ENCODE measurements at regions not wholly inside any gene's neighbourhood (a gene's known extent, or its start where the extent isn't known, plus 50 kb on each side); places are given as distances from the start of the nearest gene placed in this dataset.

DNA sequence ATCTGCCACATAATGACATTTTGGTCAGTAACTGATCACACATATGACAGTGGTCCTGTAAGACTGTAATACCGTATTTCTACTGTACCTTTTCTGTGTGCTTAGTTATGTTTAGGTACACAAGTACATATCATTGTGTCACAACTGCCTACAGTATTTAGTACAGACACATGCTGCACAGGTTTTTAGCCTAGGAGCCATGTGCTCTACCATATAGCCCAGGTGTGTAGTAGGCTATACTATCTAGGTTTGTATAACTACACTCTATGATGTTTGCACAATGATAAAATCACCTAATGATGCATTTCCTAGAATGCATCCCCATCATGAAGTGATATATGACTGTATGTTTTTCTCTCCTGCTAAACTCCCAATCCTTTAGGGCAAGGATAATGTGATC lies 61.2 kb upstream of the MIR17HG start:
- FAIRE-seq (no peak), ATAC-seq (no peak), DNase-seq (ENCODE audit: low read depth in 1 of 2, low spot score in 1 of 2) (no peak)
- POLR2A ChIA-PET, result no interaction called here
- H3K4me1 ChIP-seq, result no peaks in the 10 kb centered on the region
- no peak for TF ChIP-seq HMGXB4 (CRISPR knock-in tag; IDR thresholded peaks at IDR 0.05; ENCODE audit: borderline replicate concordance)
- TF ChIP-seq TP53 (CRISPR knock-in tag; IDR thresholded peaks at IDR 0.05), result no peak
- TF ChIP-seq RAD21 (conservative IDR thresholded peaks at IDR 0.05 in 1 of 2, IDR thresholded peaks at IDR 0.05 in 1 of 2), result no peak
- no peak for TF ChIP-seq HEYL (CRISPR knock-in tag; IDR thresholded peaks at IDR 0.05)
- no peak for TF ChIP-seq NFE2L2 (conservative IDR thresholded peaks at IDR 0.05; ENCODE audit: low read length)
- TF ChIP-seq CHD4 (IDR thresholded peaks at IDR 0.05; ENCODE audit: borderline replicate concordance), result no peak
- TF ChIP-seq JUN (IDR thresholded peaks at IDR 0.05), result no peak
- no peak for TF ChIP-seq EHMT2 (IDR thresholded peaks at IDR 0.05; ENCODE audit: low read depth)
- TF ChIP-seq CBX8 (IDR thresholded peaks at IDR 0.05), result no peak
- no peak for TF ChIP-seq RARB (CRISPR knock-in tag; IDR thresholded peaks at IDR 0.05)
- TF ChIP-seq EHF (CRISPR knock-in tag; IDR thresholded peaks at IDR 0.05), result no peak
- no peak for TF ChIP-seq ESRRA (IDR thresholded peaks at IDR 0.05; ENCODE audit: borderline replicate concordance, low read length)
- no peak for TF ChIP-seq FOXS1 (CRISPR knock-in tag; IDR thresholded peaks at IDR 0.05)
- TF ChIP-seq FOSL2 (IDR thresholded peaks at IDR 0.05), result no peak
- TF ChIP-seq FOSL2 (CRISPR knock-in tag; IDR thresholded peaks at IDR 0.05), result no peak
- TF ChIP-seq, protein P1, sequence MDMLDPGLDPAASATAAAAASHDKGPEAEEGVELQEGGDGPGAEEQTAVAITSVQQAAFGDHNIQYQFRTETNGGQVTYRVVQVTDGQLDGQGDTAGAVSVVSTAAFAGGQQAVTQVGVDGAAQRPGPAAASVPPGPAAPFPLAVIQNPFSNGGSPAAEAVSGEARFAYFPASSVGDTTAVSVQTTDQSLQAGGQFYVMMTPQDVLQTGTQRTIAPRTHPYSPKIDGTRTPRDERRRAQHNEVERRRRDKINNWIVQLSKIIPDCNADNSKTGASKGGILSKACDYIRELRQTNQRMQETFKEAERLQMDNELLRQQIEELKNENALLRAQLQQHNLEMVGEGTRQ (IDR thresholded peaks at IDR 0.05), result no peak
- TF ChIP-seq, protein P2, sequence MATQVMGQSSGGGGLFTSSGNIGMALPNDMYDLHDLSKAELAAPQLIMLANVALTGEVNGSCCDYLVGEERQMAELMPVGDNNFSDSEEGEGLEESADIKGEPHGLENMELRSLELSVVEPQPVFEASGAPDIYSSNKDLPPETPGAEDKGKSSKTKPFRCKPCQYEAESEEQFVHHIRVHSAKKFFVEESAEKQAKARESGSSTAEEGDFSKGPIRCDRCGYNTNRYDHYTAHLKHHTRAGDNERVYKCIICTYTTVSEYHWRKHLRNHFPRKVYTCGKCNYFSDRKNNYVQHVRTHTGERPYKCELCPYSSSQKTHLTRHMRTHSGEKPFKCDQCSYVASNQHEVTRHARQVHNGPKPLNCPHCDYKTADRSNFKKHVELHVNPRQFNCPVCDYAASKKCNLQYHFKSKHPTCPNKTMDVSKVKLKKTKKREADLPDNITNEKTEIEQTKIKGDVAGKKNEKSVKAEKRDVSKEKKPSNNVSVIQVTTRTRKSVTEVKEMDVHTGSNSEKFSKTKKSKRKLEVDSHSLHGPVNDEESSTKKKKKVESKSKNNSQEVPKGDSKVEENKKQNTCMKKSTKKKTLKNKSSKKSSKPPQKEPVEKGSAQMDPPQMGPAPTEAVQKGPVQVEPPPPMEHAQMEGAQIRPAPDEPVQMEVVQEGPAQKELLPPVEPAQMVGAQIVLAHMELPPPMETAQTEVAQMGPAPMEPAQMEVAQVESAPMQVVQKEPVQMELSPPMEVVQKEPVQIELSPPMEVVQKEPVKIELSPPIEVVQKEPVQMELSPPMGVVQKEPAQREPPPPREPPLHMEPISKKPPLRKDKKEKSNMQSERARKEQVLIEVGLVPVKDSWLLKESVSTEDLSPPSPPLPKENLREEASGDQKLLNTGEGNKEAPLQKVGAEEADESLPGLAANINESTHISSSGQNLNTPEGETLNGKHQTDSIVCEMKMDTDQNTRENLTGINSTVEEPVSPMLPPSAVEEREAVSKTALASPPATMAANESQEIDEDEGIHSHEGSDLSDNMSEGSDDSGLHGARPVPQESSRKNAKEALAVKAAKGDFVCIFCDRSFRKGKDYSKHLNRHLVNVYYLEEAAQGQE (IDR thresholded peaks at IDR 0.05), result no peak
- no peak for TF ChIP-seq EP300 (IDR thresholded peaks at IDR 0.05)
- TF ChIP-seq PHF8 (IDR thresholded peaks at IDR 0.05; ENCODE audit: borderline replicate concordance, low read depth), result no peak
- no peak for TF ChIP-seq CEBPB (IDR thresholded peaks at IDR 0.05)
- H3K4me2 ChIP-seq, result no peak overlapping the region
- no peaks in the 10 kb centered on the region for H3K9me3 ChIP-seq
- no peak overlapping the region for H3K4me3 ChIP-seq
- 0% methylated on average over 1 of the region's 1 CpG for WGBS (ENCODE audit: missing lambda C conversion rate)
- H3K27ac ChIP-seq, result no peak overlapping the region
- CTCF ChIA-PET, result no interaction called here

DNA sequence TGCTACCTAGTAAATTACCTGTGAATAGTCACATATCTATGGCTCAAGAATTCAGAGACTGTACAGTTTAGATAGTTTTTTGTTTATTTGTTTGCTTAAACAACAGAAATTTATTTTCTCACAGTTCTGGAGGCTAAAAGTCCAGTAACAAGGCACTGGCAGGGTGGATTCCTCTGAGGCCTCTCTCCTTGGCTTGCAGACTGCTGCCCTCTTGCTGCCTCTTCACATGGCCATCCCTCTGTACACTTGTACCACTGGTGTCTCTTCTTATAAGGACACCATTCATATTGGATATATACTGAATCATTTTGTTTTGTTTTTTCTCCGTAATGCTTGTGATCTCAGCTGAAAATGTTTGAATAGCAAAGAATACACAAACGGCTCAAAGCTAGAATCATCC lies 56.4 kb upstream of the MIR17HG start:
- FAIRE-seq (no peak), DNase-seq (ENCODE audit: low read depth in 1 of 2, low spot score in 1 of 2) (no peak), ATAC-seq (no peak)
- no peak overlapping the region for H3K27ac ChIP-seq
- no peaks in the 10 kb centered on the region for H3K9me3 ChIP-seq
- TF ChIP-seq TP53 (CRISPR knock-in tag; IDR thresholded peaks at IDR 0.05) (no peak), ESRRA (IDR thresholded peaks at IDR 0.05; ENCODE audit: borderline replicate concordance, low read length) (no peak), CBX8 (IDR thresholded peaks at IDR 0.05) (no peak)
- H3K4me1 ChIP-seq, result no peaks in the 10 kb centered on the region
- ChIA-PET POLR2A (no interaction called here), CTCF (no interaction called here)
- 6% methylated on average over 2 of the region's 2 CpGs for WGBS (ENCODE audit: missing lambda C conversion rate)
- H3K4me3 ChIP-seq, result no peak overlapping the region
- no peak overlapping the region for H3K4me2 ChIP-seq
